Omental fat pad (tissue), 3 donors: ENCODE measurements at regions not wholly inside any gene's neighbourhood (a gene's known extent, or its start where the extent isn't known, plus 50 kb on each side); places are given as distances from the start of the nearest gene placed in this dataset.

Experiments used
- ATAC-seq: fragments of 150-250 bp; one replicate; pipeline ENCODE4 v1.9.1; 2016; ENCODE audit warnings: mild to moderate bottlenecking, moderate library complexity; ENCODE audit not compliant: low FRiP score
- DNase-seq: peaks from one replicate; pipeline ENCODE4 v3.0.0-alpha.2; 2019; ENCODE audit warnings: low spot score
- TF ChIP-seq, protein P1 (sequence below), 3 donors: fragments of 450-650 bp; IDR thresholded peaks; one replicate each; pipeline ENCODE4 v1.5.1; 2016 to 2017; ENCODE audit warnings: antibody characterized with exemption in 3 of 3, mild to moderate bottlenecking in 3 of 3, moderate library complexity in 2 of 3

DNA sequence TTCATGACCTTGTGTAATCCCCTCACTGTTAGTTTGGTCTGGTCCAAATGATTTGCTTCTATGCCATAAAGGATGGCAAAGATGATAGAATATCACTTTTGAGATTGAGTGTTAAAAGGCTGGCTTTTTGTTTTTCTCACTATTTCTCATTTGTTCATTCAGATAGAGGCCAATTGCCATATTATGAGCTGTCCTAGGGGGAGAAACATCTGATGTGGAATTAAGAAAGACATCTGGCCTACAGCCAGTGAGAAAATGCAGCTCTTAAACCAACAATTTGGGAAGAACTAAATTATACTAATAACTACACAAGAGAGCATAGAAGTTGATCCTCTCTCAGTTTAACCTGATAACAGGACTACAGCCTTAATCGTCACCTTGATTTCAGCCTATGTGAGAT lies 1668.6 kb downstream of the GRIK2 start:
- no peak for DNase-seq
- no peak for ATAC-seq
- TF ChIP-seq, protein P1, sequence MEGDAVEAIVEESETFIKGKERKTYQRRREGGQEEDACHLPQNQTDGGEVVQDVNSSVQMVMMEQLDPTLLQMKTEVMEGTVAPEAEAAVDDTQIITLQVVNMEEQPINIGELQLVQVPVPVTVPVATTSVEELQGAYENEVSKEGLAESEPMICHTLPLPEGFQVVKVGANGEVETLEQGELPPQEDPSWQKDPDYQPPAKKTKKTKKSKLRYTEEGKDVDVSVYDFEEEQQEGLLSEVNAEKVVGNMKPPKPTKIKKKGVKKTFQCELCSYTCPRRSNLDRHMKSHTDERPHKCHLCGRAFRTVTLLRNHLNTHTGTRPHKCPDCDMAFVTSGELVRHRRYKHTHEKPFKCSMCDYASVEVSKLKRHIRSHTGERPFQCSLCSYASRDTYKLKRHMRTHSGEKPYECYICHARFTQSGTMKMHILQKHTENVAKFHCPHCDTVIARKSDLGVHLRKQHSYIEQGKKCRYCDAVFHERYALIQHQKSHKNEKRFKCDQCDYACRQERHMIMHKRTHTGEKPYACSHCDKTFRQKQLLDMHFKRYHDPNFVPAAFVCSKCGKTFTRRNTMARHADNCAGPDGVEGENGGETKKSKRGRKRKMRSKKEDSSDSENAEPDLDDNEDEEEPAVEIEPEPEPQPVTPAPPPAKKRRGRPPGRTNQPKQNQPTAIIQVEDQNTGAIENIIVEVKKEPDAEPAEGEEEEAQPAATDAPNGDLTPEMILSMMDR (IDR thresholded peaks at IDR 0.05) = no peak

DNA sequence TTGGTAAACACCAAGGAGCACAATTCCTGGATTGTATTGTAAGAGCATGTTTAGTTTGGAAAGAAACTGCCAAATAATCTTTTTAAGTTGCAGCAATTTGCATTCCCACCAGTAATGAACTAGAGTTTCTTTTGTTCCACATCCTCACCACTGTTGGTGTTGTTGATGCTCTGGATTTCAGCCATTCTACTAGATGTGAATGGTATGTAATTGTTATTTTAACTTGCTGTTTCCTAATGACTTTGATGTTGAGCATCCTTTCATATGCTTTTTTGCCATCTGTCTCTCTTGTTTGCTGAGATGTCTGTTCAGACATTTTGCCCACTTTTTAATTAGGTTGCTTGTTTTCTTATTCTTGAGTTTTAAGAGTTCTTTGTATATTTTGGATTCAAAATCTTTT lies 1654.1 kb downstream of the GRIK2 start:
- ATAC-seq = no peak
- TF ChIP-seq, protein P1 (IDR thresholded peaks at IDR 0.05) = no peak
- DNase-seq = no peak

DNA sequence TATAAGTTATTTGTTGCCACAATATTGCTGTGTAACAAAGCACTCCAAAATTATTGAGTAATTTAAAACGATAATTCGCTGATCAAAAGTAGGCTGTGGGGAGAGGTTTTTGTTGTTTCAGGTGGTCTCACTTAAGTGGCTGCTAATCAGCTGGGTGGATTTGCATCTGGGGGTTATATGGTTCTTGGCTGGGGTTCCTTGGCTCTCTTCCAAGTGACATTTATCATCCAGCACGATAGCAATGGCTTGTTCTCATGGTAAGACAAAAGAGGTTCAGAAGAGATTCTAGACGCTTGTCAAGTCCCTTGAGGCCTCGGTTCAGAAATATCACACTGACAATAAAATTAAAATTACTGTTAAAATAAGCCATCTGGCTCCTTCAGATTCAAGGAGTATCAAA lies 1648.8 kb downstream of the GRIK2 start:
- ATAC-seq (no peak), DNase-seq (no peak)
- TF ChIP-seq, protein P1 (IDR thresholded peaks at IDR 0.05) = no peak

DNA sequence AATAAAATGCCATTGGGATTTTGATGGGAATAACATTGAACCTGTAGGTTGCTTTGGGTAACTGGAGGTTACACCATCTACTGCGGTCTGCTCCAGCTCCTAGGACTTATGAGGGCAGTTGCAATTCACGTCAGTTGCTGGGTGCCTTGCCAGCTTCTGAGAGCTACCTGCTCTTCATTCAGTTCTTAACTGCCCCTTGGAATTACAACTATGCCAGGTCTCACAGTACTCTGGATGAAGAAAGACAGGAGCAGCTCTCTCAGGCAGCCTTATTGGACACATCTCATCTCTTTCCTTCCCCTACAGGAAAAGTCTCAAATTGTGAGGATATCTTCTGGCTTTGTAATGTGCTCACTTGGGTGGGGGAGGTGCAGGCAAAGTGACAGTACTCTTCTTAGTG lies 1643.3 kb downstream of the GRIK2 start:
- DNase-seq (no peak), ATAC-seq (no peak)
- TF ChIP-seq, protein P1 (IDR thresholded peaks at IDR 0.05) = no peak

DNA sequence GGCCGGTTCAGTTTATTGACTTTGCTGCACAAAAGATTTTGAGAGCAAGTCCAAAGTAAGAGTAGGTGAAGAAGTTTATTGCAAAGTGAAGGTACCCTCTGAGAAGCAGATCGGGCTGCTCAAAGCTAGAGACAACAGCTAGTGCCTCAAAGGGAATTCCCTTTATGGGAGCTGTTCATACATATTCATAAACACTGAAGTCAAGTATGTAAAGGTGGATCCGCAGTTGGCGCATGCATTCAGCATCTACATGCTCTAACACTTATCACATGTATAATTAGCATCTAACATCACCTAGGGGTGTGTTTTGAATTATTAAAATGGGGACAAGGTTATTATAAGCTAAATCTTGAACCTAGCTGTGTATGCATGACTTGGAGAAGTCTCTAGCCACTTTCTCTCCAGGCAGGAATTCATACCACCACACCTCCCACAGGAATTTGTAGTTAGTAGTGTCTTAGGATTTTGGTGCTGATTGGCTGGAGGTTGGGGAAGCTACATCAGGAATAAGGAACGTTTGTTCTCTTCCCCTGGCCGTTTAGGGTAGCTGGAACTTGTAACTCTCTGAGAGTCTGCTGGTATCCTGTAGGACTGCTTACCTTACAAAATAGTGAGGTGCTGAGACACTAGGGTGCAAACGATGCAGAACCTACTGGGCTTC lies 1633.9 kb downstream of the GRIK2 start:
- DNase-seq = no peak
- no peak for ATAC-seq
- TF ChIP-seq, protein P1 (IDR thresholded peaks at IDR 0.05) = no peak

DNA sequence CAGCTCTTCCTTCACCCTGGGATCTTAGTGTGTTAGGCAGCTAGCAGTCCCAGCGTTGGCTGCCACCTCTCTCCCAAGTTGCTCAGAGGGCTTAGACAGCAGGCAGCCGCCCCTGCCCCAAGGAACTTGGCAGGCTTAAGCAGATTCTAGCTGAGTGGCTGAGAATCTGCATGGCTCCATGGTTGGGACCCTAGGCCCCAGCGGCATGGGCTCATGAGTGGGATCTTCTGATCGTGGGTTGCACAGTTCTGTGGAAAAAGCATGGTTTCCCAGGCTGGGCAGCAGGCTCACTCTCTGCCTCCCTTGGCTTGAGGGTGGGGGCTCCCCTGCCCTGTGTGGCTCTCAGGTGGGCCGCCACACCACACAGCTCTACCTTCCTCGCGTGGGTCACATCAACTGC lies 1624.9 kb downstream of the GRIK2 start:
- TF ChIP-seq, protein P1 (IDR thresholded peaks at IDR 0.05) = no peak
- DNase-seq = no peak
- ATAC-seq = no peak

DNA sequence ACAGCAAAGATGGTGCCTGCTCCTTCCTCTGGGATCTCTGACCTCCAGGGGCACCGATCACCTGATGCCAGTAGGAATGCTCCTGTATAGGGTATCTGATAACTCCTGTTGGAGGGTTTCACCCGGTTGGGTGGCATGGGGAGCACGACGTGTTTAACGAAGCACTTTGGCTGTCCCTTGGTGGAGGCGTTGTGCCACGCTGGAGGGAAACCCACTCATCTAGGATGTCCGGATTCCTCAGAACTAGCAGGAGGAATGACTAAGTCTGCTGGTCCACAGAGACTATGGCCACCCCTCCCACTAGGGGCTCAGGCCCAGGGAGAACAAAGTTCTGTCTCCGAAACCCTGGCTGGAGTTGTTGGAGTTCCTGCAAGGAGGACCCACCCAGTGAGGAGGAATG lies 1624.4 kb downstream of the GRIK2 start:
- ATAC-seq (no peak), DNase-seq (no peak)

More for the DNA sequence above, 1624.4 kb downstream of the GRIK2 start:
- TF ChIP-seq, protein P1 (IDR thresholded peaks at IDR 0.05) = no peak
